ENCODE measurements at regions not wholly inside any gene's neighbourhood (a gene's known extent, or its start where the extent isn't known, plus 50 kb on each side); places are given as distances from the start of the nearest gene placed in this dataset.

DNA sequence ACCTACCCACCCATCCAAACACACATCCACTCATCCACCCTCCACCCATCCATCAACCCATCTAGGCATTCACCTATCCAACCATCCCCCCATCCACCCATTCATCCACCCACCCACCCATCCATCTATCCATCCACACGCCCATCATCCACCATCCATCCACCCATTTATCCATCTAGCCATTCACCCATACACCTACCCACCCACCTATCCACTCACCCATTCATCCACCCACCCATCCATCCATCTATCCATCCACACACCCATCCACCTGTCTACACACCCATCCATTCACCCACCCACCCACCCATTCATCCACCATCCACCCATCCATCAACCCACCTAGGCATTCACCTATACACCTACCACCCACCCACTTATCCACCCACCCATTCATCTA, 72.6 kb upstream of the GALNT9 start:
- Histone ChIP-seq H2AFZ (ENCODE audit: low read depth) (no peak overlapping the region), H3K9ac (no peak overlapping the region), H3K4me2 (no peak overlapping the region), H3K4me1 (ENCODE audit: control insufficient read depth in 1 of 2, insufficient read depth in 2 of 2, low read depth in 1 of 2, low read length in 1 of 2) (peaks cover 0 to 6% of the 10 kb centered on the region in 2 experiments; a peak in 1 of 4 replicates), H3K27ac (ENCODE audit: low read depth in 2 of 2, low read length in 1 of 2) (no peak overlapping the region), H3K4me3 (ENCODE audit: low read depth in 2 of 2, low read length in 1 of 2) (no peak overlapping the region), H3K9me3 (no peaks in the 10 kb centered on the region), H4K20me1 (ENCODE audit: insufficient read depth) (no peaks in the 10 kb centered on the region), H3F3A (replicated peaks; ENCODE audit: insufficient read depth) (no peaks in the 10 kb centered on the region), H3K27me3 (ENCODE audit: insufficient read depth) (peaks cover 74% of the 10 kb centered on the region), H3K9me2 (no peaks in the 10 kb centered on the region), H3K36me3 (replicated peaks in 1 of 2; ENCODE audit: control insufficient read depth in 1 of 2, insufficient read depth in 2 of 2, low read length in 1 of 2) (no peaks in the 10 kb centered on the region), H3K79me2 (ENCODE audit: insufficient read depth) (no peaks in the 10 kb centered on the region)
- ChIA-PET CTCF (interaction anchor here (1.7 to 1.8 kb wide), 2 partner anchors 12 to 13 kb away, joined by 5 to 6 read pairs; no protein-coding TSS in a partner anchor), POLR2A (no interaction called here)
- TF ChIP-seq, protein P1, sequence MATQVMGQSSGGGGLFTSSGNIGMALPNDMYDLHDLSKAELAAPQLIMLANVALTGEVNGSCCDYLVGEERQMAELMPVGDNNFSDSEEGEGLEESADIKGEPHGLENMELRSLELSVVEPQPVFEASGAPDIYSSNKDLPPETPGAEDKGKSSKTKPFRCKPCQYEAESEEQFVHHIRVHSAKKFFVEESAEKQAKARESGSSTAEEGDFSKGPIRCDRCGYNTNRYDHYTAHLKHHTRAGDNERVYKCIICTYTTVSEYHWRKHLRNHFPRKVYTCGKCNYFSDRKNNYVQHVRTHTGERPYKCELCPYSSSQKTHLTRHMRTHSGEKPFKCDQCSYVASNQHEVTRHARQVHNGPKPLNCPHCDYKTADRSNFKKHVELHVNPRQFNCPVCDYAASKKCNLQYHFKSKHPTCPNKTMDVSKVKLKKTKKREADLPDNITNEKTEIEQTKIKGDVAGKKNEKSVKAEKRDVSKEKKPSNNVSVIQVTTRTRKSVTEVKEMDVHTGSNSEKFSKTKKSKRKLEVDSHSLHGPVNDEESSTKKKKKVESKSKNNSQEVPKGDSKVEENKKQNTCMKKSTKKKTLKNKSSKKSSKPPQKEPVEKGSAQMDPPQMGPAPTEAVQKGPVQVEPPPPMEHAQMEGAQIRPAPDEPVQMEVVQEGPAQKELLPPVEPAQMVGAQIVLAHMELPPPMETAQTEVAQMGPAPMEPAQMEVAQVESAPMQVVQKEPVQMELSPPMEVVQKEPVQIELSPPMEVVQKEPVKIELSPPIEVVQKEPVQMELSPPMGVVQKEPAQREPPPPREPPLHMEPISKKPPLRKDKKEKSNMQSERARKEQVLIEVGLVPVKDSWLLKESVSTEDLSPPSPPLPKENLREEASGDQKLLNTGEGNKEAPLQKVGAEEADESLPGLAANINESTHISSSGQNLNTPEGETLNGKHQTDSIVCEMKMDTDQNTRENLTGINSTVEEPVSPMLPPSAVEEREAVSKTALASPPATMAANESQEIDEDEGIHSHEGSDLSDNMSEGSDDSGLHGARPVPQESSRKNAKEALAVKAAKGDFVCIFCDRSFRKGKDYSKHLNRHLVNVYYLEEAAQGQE (IDR thresholded peaks at IDR 0.05; ENCODE audit: low read depth, low read length), result no peak
- TF ChIP-seq SIN3A (IDR thresholded peaks at IDR 0.05; ENCODE audit: borderline replicate concordance, low read depth, low read length) (no peak), YY1 (IDR thresholded peaks at IDR 0.05; ENCODE audit: low read depth) (no peak), TCF12 (IDR thresholded peaks at IDR 0.05) (no peak), NRF1 (IDR thresholded peaks at IDR 0.05; ENCODE audit: low read depth, low read length) (no peak), SMC3 (IDR thresholded peaks at IDR 0.05; ENCODE audit: low read depth, low read length) (no peak), MEF2A (IDR thresholded peaks at IDR 0.05; ENCODE audit: borderline replicate concordance, low read depth) (no peak), FOXM1 (IDR thresholded peaks at IDR 0.05; ENCODE audit: low read depth) (no peak), EZH2phosphoT487 (IDR thresholded peaks at IDR 0.05; ENCODE audit: borderline replicate concordance, low read depth) (no peak)
- TF ChIP-seq, protein P2, sequence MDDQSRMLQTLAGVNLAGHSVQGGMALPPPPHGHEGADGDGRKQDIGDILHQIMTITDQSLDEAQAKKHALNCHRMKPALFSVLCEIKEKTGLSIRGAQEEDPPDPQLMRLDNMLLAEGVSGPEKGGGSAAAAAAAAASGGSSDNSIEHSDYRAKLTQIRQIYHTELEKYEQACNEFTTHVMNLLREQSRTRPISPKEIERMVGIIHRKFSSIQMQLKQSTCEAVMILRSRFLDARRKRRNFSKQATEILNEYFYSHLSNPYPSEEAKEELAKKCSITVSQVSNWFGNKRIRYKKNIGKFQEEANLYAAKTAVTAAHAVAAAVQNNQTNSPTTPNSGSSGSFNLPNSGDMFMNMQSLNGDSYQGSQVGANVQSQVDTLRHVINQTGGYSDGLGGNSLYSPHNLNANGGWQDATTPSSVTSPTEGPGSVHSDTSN (IDR thresholded peaks at IDR 0.05), result no peak
- TF ChIP-seq, protein P3, sequence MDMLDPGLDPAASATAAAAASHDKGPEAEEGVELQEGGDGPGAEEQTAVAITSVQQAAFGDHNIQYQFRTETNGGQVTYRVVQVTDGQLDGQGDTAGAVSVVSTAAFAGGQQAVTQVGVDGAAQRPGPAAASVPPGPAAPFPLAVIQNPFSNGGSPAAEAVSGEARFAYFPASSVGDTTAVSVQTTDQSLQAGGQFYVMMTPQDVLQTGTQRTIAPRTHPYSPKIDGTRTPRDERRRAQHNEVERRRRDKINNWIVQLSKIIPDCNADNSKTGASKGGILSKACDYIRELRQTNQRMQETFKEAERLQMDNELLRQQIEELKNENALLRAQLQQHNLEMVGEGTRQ (IDR thresholded peaks at IDR 0.05; ENCODE audit: borderline replicate concordance, low read depth, low read length), result no peak
- TF ChIP-seq, protein P4, sequence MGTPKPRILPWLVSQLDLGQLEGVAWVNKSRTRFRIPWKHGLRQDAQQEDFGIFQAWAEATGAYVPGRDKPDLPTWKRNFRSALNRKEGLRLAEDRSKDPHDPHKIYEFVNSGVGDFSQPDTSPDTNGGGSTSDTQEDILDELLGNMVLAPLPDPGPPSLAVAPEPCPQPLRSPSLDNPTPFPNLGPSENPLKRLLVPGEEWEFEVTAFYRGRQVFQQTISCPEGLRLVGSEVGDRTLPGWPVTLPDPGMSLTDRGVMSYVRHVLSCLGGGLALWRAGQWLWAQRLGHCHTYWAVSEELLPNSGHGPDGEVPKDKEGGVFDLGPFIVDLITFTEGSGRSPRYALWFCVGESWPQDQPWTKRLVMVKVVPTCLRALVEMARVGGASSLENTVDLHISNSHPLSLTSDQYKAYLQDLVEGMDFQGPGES (IDR thresholded peaks at IDR 0.05; ENCODE audit: low read depth, low read length), result no peak
- WGBS (ENCODE audit: low lambda C conversion rate), result 6% methylated on average over 1 of the region's 1 CpG
- DNase-seq, result no peak
